TTC549 (cell line): ENCODE measurements at regions not wholly inside any gene's neighbourhood (a gene's known extent, or its start where the extent isn't known, plus 50 kb on each side); places are given as distances from the start of the nearest gene placed in this dataset.

ENCODE experiments used
- FAIRE-seq: peaks from 2 replicates; lab custom pipeline; 2012; peaks lifted over from hg19 to GRCh38; lab: Jason Lieb, UNC

DNA sequence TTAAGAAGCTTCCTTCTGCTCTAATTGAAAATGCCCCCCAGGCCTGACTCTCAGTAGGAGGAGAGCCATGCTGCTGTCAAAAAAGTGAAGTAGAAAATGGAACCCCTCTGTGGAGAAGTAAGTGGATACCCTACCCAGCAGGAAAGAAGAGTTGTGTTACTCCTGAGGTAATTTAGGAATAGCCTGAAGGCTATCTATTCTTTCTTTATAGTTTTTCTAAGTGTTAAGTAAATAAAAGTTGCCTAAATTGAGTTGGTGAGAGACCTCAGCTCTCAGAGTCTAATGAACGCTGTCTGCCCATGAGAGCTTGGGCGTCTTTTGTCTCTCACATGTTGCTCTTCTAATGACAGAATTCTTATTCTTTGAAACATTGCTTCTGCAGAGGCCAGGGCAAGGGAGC lies 116.2 kb downstream of the NSUN3 start:
- no peak for FAIRE-seq

DNA sequence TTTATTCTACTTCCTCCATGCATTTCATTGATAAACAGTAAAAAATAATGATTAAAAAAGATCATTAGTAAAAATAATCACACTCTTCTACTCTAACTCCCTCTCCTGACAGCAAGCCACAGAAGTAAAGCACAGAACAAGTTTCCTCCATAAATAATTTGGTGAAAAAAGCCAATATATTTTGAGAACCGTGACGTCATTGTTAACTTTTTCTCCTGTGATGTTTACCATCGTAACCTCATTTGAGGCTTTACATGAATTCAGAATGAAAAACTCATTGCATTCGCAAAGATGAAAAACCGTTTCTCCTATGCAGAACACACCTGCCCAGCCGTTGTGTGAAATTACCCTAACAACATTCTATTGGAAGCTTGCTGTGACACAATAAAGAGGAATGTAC lies 120.7 kb downstream of the NSUN3 start:
- no peak for FAIRE-seq

DNA sequence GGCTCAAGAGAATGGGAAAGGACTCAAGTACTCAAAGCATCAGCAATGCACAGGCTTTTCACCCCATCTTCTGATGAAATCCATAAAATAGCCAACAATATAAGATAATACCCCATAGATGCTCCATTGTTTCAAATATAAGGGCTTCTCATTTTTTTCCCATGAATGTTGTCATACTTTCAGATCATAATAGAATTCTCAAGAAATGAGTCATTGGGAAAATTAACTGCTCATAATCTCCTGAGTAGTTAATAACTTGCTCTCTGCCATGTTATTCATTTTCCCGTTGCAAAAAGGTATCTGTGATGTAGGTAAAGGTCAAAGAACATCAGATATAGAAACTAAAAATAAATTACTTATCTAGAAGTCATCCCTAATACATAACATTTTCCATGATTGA lies 121.9 kb downstream of the NSUN3 start:
- no peak for FAIRE-seq

DNA sequence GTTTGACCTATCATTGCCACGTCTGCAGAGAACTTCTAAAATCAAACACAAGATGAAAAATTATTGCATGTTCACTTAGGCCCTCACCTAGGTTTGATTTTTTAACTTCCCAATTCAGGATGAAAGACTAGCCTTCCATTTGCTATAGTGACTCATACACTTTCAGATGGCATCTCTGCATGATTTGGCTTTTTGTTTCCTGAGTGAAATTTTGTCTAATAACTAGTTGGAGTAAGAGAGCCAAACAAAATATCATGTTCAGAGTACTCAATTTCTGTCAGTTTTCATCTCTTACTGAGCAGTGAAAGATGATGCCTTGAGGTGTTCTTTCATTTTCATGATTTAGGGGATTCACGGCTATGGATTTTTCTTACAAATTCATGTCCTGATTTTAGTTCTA lies 122.9 kb downstream of the NSUN3 start:
- FAIRE-seq: no peak

DNA sequence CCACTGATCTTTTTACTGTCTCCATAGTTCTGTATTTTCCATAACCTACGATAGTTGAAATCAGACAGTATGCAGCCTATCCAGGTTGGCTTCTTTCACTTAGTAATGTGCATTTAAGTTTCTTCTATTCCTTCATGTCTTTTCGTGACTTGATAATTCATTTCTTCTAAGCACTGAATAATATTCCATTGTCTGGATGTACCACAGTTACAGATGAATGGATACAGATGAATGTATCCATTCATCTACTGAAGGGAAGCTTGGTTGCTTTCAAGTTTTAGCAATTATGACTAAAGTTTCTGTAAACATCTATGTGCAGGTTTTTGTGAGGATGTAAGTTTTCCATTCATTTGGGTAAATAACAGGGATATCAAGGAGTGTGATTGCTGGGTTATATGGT lies 124.8 kb downstream of the NSUN3 start:
- no peak for FAIRE-seq

DNA sequence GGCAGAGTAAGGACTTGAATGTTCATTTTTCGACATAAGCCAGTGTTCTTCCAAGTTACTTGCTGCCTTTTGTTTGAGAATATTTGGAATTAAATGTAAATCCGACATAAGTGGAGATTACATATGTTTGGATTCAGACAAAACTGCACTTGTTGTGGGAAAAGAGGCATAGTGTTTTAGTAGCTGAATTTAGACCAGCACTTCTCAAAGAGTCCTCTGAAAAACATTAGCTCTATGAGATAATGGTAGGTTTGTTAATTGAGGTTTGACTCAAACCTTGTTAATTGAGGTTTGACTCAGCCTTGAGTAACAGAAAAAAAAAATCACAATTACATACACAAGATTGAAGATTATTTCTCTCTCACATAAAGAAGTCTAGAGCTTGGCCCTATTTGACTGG lies 132.5 kb downstream of the NSUN3 start:
- FAIRE-seq: no peak

DNA sequence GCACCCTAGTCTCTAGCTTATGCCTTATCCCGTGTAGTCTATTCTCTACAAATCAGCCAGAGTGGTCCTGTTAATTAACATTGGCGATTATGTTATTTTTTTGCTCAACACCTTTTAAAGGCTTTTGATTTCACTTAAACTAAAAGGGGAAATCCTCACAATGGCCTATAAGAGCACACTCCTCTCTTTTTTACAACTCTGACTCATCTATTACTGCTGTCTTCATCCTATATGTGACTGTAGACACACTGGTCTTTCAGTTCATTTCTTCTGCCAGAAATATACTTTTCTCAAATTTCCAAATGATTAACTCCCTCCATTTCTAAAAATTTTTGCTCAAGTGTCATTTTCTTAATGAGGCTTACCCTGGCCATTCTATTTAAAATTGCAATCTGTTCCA lies 143.4 kb downstream of the NSUN3 start:
- FAIRE-seq: no peak

DNA sequence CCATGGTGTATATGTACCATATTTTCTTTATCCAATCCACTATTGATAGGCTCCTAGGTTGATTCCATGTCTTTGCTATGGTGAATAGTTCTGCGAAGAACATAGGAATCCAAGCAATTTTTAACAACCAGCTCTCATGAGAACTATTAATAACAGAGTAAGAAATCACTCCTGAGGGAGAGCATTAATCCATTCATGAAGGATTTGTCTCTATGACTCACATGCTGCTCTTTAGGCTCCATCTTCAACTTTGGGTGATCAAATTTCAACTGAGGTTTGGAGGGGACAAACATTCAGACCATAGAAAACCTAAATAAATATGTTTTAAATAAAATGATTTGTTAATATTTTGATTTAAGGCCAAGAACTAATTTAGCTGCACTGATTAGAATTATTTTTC lies 147.4 kb downstream of the NSUN3 start:
- no peak for FAIRE-seq

DNA sequence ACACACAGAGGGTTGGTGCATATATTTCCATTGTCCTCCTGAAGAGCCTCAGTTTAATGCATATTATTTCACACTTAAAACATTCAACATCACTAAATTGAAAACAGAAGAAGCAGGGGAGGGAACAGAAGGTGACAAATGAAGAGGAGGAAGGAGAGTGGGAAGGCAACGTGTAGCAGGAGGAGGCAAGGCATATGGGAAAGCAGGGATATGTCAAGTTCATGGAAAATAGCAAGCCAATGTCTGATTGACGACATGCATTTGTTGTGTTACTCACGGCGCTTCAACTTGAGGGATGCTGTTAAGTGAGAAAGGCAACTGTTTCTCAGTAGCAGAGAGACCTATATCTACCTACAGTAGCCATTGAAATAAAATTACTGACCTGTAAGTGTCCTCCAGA lies 154.5 kb downstream of the NSUN3 start:
- FAIRE-seq: no peak

DNA sequence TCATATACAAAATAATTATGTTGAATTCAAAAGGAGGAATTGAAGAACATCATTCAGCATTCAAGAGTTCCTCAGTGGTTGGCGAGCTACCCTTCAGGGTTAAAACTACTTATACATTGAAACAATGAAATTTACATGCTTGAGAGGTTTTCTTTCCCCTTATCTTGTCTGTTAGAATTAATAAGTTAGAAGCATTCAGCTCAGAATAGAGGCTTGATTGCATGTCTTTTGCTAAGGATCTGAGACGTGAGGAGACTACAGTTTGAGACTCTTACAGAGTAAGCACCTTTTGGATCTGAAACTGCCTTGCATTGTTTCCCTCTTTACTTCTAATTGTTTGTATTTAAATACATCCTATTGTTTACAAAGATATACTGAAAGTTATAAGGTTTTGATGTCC lies 157.6 kb downstream of the NSUN3 start:
- FAIRE-seq: no peak

DNA sequence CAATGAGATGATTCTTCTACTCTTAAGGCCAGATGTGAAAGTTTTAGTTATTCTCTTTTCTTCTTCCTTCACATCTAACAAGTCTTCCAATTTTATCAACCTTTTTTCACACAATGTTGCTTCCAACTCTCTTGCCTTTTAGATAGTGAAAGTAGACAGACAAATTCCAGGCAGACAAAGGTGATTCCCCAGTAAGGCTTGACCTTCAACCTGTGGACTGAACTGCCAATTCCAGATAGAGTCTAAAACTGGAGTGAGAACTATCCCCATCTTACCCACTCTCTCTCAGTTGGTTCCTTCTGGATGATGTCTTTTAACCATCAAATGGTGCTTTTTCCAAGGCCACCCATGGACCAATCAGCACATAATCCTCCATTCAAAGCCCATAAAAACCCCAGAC lies 159.0 kb downstream of the NSUN3 start:
- no peak for FAIRE-seq

DNA sequence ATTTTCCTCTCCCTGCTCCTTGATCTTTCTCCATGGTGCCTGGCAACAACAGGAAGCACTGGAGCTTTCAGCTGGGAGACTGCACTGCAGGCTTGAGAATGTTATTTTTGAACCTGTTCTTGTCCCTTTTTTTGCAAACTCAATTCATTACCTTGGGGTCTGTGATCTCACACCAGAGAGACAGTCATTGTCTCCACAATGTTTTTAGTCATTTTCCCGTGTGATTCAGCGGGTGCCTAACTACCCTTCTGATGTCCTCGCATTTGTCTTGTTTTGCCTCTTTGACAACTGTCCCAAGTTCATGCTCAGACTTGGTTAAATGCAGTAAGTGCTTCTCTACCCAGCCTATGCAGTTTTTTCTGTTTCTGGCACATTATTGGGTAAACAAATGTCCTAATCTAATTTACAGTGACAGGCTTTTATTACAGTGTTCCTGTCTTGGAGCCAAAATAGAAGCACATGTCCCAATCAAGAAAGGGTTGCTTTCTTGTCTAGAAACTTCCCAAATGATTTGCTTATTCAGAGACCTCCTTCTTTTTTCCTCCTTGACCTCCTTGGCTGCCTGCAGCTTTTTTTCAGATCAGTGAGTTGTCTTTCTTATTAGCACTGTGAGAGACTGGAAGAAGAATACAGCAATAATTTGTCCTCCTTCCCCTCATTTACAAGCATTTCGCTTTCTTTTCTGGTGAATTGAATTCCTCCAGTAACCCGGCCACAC lies 162.4 kb downstream of the NSUN3 start:
- FAIRE-seq: no peak

DNA sequence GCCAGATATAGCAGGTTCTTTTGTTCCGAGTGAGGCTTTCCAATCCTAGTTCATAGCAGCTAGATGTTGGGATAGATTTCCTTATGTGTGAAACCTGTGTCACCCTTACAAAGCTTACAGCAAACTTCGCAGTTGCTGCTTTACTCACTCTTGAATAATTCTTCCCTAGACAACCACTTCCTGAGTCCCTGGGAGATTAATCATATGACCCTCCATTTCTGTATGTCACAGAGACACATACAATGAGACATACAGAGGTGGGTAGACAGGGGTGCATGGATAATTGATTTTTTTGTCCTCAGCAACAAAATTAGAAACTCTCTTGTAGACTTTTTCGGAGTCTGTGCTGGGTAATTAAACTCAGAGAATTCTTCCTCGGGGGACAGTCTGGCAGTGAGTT lies 163.2 kb downstream of the NSUN3 start:
- no peak for FAIRE-seq

DNA sequence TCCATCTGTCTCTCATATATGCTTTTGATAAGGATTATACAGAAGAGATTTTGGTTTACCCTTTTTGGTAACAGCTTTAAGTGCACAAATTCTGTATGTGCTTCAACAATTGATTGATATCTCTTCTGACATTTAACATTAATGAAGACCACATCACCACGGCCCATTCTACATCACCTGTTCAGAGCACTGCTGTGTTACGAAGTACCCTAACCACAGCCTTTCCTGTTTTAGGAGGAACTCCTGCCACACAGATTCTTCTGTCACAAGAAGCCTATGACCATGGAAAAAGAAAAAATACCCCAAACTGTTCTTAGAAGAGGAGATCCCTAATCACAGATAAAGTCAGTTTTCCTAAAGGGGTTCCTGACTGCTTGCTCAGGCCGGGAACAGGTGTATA lies 170.1 kb downstream of the NSUN3 start:
- no peak for FAIRE-seq

DNA sequence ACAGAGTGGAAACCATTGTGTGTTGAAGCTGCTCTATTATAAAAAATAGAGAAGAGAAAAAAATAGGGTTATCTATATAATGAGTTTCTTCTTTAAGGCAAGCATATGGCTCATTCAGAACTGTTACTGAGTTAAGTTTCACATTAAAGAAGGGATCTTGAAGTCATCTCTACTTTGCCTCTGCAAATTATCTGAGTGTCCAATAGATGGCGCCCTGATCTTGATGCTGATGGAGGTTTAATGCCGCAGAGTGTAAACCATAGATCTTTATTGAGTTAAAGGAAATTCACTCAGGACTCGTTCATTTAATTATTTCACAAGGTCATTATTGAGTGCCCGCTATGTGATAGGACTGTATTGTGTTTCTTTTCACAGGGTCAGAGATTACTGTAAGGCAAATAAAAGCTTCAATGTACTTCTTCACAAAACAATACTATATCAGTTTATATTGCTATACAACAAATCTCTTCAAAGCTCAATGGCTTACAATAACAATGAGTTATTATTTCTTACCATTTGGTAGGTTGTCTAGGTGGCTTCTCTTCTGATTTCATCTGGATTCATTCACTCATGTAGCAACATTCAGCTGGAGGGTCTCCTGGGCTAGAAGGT lies 171.4 kb downstream of the NSUN3 start:
- FAIRE-seq: peak; percentile 83

DNA sequence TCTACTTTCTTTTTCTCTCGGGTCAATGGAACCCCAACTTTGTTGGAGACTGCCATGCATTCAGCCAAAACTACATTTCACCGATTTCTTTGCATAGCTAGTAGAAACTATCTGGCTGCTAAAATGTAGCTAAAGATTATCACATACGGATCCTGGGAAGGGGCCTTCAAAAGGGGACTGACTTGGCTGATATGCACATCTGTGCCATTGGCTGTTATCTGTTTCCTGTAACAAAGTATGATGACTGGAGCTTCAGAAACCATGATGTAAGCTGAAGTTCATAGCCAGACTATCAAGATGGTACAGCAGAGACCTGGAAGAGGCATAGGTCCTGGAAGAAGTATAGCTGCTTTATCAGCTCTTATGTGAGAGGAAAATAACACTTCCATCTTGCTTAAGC lies 179.1 kb downstream of the NSUN3 start:
- no peak for FAIRE-seq

DNA sequence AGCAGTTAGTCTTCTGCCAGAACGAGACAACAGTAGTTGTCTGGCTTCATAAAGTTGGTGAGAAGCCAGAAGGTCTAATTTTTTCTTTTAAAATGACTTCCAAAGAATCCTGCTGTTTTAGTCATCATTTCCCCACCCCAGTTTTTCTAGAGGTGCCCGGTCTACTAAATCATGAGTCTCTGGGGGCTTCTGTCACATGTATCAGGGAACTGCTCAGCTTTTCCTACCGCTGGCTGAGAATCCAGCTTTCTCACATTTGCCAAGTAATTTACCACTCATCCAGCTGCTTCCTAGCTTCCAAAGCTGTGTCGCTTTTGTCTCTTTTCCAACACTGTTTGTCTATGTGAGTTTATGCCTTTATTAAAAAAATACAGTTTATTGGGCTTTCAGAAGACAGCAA lies 183.3 kb downstream of the NSUN3 start:
- no peak for FAIRE-seq

DNA sequence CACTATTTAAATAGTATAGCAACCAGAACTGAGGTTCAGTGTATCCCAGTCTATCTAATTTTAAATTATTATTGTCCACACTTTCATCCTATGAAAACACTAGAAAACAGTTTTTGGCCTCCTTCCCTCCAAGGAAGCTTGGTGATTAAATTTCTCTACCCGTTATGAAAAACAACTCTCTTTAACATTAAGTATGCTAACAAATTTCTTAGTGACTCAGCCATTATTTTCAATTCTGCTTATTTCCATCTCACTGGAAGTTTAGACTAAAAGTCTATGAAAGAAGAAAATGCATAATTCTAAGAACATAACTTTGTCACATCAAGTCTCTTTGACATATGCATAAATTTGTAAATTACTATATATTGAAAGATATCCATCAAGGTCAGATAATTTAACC lies 185.2 kb downstream of the NSUN3 start:
- no peak for FAIRE-seq

DNA sequence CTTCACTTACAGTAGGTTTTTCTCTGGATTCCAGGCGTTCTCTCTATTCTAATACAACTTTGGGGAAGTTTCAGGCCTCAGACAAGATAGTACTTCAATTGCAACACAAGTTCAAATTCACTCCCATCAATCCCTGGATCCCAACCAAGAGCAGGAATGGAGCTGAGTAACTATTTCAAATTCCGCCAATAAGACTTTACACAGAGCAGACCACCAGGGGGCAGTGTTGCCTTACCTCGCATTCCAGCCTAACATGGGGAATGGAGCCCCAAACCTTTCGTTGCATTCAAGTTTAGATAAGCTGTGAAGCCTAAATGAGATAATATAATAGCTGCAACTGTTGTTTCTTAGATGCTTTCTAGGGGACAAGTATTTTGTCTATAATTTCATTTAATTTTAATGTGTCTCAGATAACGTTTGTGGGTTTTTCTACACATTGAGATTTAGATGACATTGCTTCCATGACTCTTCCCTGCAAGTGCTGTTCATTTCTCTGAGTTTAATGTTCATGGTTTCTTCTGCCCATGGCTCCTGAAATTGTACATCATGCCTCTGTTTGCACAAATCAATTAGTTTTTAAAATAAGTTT lies 186.7 kb downstream of the NSUN3 start:
- FAIRE-seq: peak; percentile 19

DNA sequence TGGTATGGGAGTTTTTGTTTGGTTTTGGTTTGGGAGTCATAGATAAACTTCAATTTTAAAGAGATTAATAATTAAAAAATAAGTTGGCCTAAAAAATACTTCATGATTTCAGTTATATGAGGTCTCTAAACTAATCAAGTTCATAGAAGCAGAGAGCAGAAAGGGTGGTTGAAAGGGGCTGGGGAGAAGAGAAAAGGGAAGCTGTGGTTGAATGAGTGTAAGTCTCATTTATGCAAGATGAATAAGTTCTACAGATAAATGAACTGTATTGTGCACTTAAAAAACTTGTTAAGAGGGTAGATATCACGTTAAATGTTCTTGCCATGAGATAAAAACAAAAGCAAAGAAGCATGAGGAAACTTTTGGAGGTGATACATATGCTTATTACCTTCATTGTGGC lies 188.7 kb downstream of the NSUN3 start:
- no peak for FAIRE-seq

DNA sequence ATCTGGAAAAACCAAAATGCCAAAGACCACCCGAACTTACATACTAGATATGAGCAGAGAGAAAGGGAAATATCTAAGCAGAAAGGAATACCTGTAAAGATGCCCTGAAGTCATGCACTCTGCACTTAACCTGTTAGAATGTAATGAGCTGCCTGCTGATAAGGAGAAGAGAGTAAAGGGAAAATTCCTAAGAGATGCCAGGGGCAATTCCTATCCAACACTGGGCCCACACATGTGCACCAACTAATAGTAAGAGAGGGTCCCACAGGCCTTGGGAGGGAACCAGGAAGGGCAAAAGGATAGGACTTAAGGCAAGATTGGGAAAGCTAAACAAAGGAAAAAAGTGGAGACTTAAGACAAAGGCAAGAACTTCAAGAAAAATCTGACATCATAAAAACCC lies 189.5 kb downstream of the NSUN3 start:
- no peak for FAIRE-seq

DNA sequence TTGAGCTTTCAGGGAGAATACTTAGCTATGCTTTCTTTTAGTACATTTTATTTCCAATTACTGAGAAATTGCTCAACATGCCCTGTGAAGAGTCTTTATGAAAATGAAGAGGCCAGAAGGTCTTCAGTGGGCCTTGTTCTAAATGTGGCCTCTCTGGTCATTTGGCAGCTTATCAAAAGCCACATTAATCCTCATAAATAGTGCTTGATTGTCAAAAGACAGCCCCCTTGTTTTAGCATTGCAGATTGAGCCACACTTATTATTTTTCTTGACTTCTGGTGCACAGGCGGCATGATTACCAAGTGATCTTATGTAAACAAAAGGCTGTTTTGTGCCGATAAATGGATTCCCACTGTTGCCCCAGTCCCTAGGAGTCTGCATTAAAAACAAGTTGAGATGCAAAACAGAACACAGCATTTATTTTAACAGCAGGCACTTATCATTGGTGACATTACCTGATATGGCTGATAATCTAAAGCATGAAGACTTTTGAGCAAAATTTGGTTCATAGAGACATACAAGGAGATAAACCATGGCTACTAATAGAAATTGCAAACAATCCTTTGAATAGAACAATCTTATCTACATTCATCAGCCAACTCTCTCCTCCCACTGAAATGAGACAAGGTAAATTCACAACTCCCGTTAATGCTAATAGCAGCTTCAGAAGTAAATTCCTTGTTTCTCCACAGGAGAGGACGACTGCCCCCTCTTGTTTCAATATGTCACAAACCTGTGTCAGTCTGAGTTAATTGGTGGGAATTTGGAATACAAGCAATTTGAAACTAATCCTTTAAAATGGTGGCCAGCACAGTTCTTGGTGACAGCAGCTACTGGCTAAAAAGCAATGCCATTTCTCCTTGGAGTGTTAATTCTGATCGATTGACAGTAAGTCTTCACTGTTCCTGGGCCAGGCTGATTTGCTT lies 194.3 kb downstream of the NSUN3 start:
- FAIRE-seq: no peak

DNA sequence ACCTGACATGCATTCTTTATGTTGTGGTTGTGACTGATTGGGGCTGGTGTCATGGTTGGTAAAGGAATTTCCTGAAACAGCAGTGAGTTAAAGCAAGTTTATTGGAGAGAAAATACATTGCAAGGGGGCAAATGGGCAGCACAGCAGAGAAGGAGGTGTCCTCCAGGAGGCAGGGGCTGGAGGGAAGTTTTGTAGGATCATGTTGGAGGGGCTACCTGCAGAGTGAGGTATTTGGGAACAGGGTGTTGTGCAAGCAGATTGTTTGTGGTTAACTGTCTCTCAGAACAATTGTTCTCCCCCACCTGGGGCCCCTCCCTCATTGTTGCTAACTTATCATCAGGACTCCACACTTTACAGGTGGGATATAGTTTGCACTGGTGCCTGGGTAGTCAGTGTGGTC lies 196.0 kb downstream of the NSUN3 start:
- no peak for FAIRE-seq
